ENCODE measurements at regions not wholly inside any gene's neighbourhood (a gene's known extent, or its start where the extent isn't known, plus 50 kb on each side); places are given as distances from the start of the nearest gene placed in this dataset.

GRCh38 chr2:42879121-42879705 is 86.8 kb upstream of the HAAO start:
- no peak for TF ChIP-seq CTCF (IDR thresholded peaks at IDR 0.05)
- no peak for TF ChIP-seq POLR2A (IDR thresholded peaks at IDR 0.05)

Measured in body of pancreas (tissue), 4 donors.